Heart right ventricle (tissue), 16 donors: ENCODE measurements at regions not wholly inside any gene's neighbourhood (a gene's known extent, or its start where the extent isn't known, plus 50 kb on each side); places are given as distances from the start of the nearest gene placed in this dataset.

Experiments
- ATAC-seq, 8 donors: fragments of 200-7000 bp; cut with Tn5 transposase; one replicate each; pipeline ENCODE4 v1.9.1; 2020; ENCODE audit warnings: mild to moderate bottlenecking in 8 of 8, moderate library complexity in 8 of 8, moderate number of reproducible peaks in 1 of 8
- DNase-seq, 2 donors: peaks; one replicate each; pipeline ENCODE4 v3.0.0-alpha.2; 2020
- H3K27ac ChIP-seq, 10 donors: fragments of 200-600 bp; sonication (generic) in 2 of 10; one replicate each; pipeline versions ENCODE4 v1.5.0 to v1.8.0; 2020 to 2022; ENCODE audit warnings: mild to moderate bottlenecking in 3 of 10
- H3K27me3 ChIP-seq, 7 donors: fragments of 200-600 bp; one replicate each; pipeline ENCODE4 v1.8.0; 2021 to 2022; ENCODE audit warnings: mild to moderate bottlenecking in 2 of 7
- H3K36me3 ChIP-seq, 9 donors: fragments of 200-600 bp; sonication (generic) in 1 of 9; one replicate each; pipeline versions ENCODE4 v1.5.0 to v1.8.0; 2020 to 2022; ENCODE audit warnings: mild to moderate bottlenecking in 2 of 9
- H3K4me1 ChIP-seq, 9 donors: fragments of 200-600 bp; sonication (generic) in 1 of 9; one replicate each; pipeline versions ENCODE4 v1.5.0 to v1.8.0; 2020 to 2022; ENCODE audit warnings: mild to moderate bottlenecking in 4 of 9
- H3K4me3 ChIP-seq, 10 donors: fragments of 200-600 bp; sonication (generic) in 2 of 10; one replicate each; pipeline versions ENCODE4 v1.5.0 to v1.8.0; 2020 to 2022; ENCODE audit warnings: mild to moderate bottlenecking in 7 of 10, moderate library complexity in 2 of 10
- H3K9me3 ChIP-seq, 11 donors: fragments of 200-600 bp in 10 of 11; sonication (generic) in 2 of 11; one replicate each; pipeline versions ENCODE4 v1.5.0 to v1.8.0; 2013 to 2022; ENCODE audit warnings: mild to moderate bottlenecking in 2 of 11, control low read depth in 1 of 11, moderate library complexity in 1 of 11
- WGBS, 2 donors: extraction: QIAGEN DNeasy Blood & Tissue Kit; methylation state at CpG; one replicate each; pipeline ENCODE4 v1.1.7; 2013; ENCODE audit warnings: inconsistent platforms in 1 of 2; 5-methylcytosine and 5-hydroxymethylcytosine counted together
- intact Hi-C, 10 donors: fragments of 100-400 bp; cut with DNase I; formaldehyde crosslinking; loops; one replicate each; pipeline versions ENCODE4 v1.11.1 to v1.14.2; 2022
- TF ChIP-seq, protein P1 (sequence below), 9 donors: fragments of 200-600 bp; sonication (generic) in 2 of 9; IDR thresholded peaks; one replicate each; pipeline versions ENCODE4 v1.5.0 to v1.8.0; 2021 to 2022; ENCODE audit warnings: antibody characterized with exemption in 9 of 9, mild to moderate bottlenecking in 5 of 9, moderate library complexity in 1 of 9
- donor health status: Arrhythmogenic right ventricular cardiomyopathy.
- donor health status: ischemic (EF 13 %, LVEDD 7.1; RV severe dilation, severe dysfunction).
- donor health status: healthy with polysubstance abuse.
- donor health status: DM: no; HTN: yes; CAD: no.
- donor health status: DM: no; HTN: no; CAD: no.
- donor health status: ischemic (EF 25% LVEDD 6.9; RV normal size, moderate dysfunction).
- donor health status: ischemic (EF 25% LVEDD 5.7; RV mildly dilated, moderate dysfunction).
- donor health status: healthy.
- donor health status: DM: yes; HTN: yes; CAD: no.
- donor health status: Ischemic cardiomyopathy.
- donor health status: ischemic (EF 35%, LVEDD 5.7; RV mildly dilated, moderate dysfunction).
- donor health status: nonischemic (EF 11% LVEDD 7.7; RV severe dilation, severe dysfunction).
- donor health status: DM: yes; HTN: yes; CAD: no.
- donor health status: PGD.
- donor health status: ischemic (EF 29% LVEDD 5.4; RV normal size, mild dysfunction).
- donor health status: nonischemic (EF 23%, LVEDD 6.1; RV moderate dilation, normal function).

DNA sequence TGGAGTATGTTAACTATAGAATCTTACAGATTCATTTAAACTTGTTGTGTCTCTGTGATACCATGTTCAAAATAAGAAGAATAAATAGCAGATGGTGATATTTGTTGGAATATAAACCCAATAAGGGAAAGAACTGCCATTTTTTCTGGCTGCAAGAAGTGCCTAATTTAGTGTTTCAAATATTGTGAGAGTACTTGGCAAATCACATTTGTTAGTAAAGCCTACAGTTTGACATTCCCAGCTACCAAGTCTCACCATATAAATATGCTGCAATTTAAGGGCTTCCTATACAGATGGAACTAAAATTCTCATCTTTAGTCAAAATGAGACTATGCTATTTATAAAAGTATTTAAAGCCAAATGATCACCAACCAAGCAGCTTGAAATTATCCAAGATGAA is 96.0 kb upstream of the WDFY3 start:
- no peaks in the 10 kb centered on the region for H3K4me1 ChIP-seq
- peaks cover 0 to 7% (median 0%) of the 10 kb centered on the region in 7 donors for H3K27me3 ChIP-seq
- no peak overlapping the region for H3K27ac ChIP-seq
- ATAC-seq (no peak), DNase-seq (no peak)
- TF ChIP-seq, protein P1, sequence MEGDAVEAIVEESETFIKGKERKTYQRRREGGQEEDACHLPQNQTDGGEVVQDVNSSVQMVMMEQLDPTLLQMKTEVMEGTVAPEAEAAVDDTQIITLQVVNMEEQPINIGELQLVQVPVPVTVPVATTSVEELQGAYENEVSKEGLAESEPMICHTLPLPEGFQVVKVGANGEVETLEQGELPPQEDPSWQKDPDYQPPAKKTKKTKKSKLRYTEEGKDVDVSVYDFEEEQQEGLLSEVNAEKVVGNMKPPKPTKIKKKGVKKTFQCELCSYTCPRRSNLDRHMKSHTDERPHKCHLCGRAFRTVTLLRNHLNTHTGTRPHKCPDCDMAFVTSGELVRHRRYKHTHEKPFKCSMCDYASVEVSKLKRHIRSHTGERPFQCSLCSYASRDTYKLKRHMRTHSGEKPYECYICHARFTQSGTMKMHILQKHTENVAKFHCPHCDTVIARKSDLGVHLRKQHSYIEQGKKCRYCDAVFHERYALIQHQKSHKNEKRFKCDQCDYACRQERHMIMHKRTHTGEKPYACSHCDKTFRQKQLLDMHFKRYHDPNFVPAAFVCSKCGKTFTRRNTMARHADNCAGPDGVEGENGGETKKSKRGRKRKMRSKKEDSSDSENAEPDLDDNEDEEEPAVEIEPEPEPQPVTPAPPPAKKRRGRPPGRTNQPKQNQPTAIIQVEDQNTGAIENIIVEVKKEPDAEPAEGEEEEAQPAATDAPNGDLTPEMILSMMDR (IDR thresholded peaks at IDR 0.05), result no peak
- H3K9me3 ChIP-seq, result no peaks in the 10 kb centered on the region
- no peaks in the 10 kb centered on the region for H3K36me3 ChIP-seq
- intact Hi-C loops, result no loop called here
- no peak overlapping the region for H3K4me3 ChIP-seq

DNA sequence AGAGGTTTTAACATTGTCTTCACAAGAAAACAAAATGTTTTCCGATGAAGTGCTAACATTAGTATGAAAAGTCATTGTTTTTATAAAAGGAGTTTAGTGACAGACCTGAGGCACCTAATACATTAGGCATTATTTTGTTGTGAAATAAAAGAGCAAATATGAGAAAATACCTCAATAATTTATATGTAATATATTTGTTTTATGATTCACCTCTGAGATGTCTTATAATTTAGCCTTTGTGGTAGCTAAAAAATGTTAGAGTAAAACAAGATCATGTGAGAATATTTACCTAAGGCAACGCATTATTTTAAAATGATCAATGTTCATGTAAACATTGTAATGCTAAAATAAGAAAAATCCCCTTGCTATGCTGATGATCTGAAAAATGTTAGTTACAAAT is 100.9 kb upstream of the WDFY3 start:
- H3K36me3 ChIP-seq, result no peaks in the 10 kb centered on the region

DNA sequence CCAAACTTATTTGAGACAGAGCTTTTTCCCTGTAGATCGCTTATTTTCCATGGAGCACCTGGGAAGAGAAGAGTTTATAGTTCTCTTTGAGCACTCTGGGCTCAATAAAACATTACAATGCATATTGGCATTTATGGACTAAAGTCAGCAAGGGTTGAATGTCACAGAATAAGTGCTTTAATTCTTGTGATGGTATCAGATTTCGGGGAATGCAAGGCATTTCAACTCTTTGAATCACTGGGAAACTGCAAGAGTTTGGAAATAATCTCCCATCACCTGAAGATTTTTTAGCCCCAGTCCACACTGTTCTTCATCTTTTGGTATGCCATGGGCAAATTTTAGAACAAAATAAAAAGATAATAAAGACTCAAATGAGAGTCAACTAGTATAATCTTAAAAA is 111.5 kb upstream of the WDFY3 start:
- DNase-seq (no peak), ATAC-seq (no peak)
- H3K27ac ChIP-seq, result no peak overlapping the region
- no peaks in the 10 kb centered on the region for H3K27me3 ChIP-seq
- 81 to 88% methylated on average over 2 of the region's 2 CpGs for WGBS, 2 donors
- TF ChIP-seq, protein P1 (IDR thresholded peaks at IDR 0.05), result no peak
- H3K36me3 ChIP-seq, result no peaks in the 10 kb centered on the region
- no peaks in the 10 kb centered on the region for H3K4me1 ChIP-seq
- no peak overlapping the region for H3K4me3 ChIP-seq
- intact Hi-C loops, result loop anchor here in 1 of 10 donors (10.0 kb wide), 1 partner anchor 967 kb away; no protein-coding TSS in a partner anchor
- H3K9me3 ChIP-seq, result peaks cover 0 to 9% (median 0%) of the 10 kb centered on the region in 11 donors

More for the DNA sequence above, 100.9 kb upstream of the WDFY3 start:
- Histone ChIP-seq H3K9me3 (peaks cover 0 to 8% (median 0%) of the 10 kb centered on the region in 11 donors), H3K4me1 (no peaks in the 10 kb centered on the region), H3K4me3 (no peak overlapping the region), H3K27ac (no peak overlapping the region), H3K27me3 (peaks cover 0 to 7% (median 0%) of the 10 kb centered on the region in 7 donors)
- no peak for DNase-seq
- intact Hi-C loops, result no loop called here
- WGBS, 2 donors, result 95 to 97% methylated on average over 2 of the region's 2 CpGs
- TF ChIP-seq, protein P1 (IDR thresholded peaks at IDR 0.05), result no peak
- ATAC-seq, result no peak

DNA sequence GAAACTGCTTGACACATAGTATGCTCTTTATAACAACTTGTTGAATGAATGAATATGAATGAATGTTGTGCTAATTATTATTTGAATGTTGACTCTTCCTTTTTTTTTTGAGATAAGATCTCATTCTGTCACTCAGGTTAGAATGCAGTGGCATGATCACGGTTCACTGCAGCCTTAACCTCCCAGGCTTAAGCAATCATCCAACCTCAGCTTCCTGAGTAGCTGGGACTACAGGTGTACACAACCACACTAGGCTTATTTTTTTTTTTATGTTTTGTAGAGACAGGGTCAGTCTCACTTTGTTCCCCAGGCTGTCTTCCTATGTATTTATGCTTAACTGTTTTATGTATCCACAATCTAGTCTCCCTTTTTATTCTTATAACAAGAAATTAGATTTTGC is 114.7 kb upstream of the WDFY3 start:
- Histone ChIP-seq H3K9me3 (peaks cover 0 to 9% (median 0%) of the 10 kb centered on the region in 11 donors), H3K27ac (no peak overlapping the region), H3K4me1 (peaks cover 0 to 6% (median 0%) of the 10 kb centered on the region in 9 donors), H3K36me3 (no peaks in the 10 kb centered on the region), H3K27me3 (peaks cover 0 to 3% (median 0%) of the 10 kb centered on the region in 7 donors), H3K4me3 (no peak overlapping the region)
- DNase-seq, result no peak
- TF ChIP-seq, protein P1 (IDR thresholded peaks at IDR 0.05), result no peak
- intact Hi-C loops, result loop anchor here in 8 of 10 donors (5.0 to 10.0 kb wide), 10 partner anchors 64 to 966 kb away; no protein-coding TSS in a partner anchor
- ATAC-seq, result no peak
- 59 to 66% methylated on average over 1 of the region's 1 CpG for WGBS, 2 donors
